ENCODE measurements at regions not wholly inside any gene's neighbourhood (a gene's known extent, or its start where the extent isn't known, plus 50 kb on each side); places are given as distances from the start of the nearest gene placed in this dataset.

- no peak for TF ChIP-seq HNF4A (conservative IDR thresholded peaks at IDR 0.05)
- no peak for TF ChIP-seq NR2F2 (IDR thresholded peaks at IDR 0.05)
- no peak for TF ChIP-seq GABPA (IDR thresholded peaks at IDR 0.05 in 1 of 2, conservative IDR thresholded peaks at IDR 0.05 in 1 of 2)
- no peak for TF ChIP-seq RAD21 (IDR thresholded peaks at IDR 0.05)
- no peak for TF ChIP-seq HNF4G (IDR thresholded peaks at IDR 0.05)
- no peak for TF ChIP-seq FOXA1 (IDR thresholded peaks at IDR 0.05)
- TF ChIP-seq, protein P1, sequence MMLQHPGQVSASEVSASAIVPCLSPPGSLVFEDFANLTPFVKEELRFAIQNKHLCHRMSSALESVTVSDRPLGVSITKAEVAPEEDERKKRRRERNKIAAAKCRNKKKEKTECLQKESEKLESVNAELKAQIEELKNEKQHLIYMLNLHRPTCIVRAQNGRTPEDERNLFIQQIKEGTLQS (IDR thresholded peaks at IDR 0.05): no peak
- TF ChIP-seq, protein P2, sequence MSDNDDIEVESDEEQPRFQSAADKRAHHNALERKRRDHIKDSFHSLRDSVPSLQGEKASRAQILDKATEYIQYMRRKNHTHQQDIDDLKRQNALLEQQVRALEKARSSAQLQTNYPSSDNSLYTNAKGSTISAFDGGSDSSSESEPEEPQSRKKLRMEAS (IDR thresholded peaks at IDR 0.05): no peak
- TF ChIP-seq, protein P3, sequence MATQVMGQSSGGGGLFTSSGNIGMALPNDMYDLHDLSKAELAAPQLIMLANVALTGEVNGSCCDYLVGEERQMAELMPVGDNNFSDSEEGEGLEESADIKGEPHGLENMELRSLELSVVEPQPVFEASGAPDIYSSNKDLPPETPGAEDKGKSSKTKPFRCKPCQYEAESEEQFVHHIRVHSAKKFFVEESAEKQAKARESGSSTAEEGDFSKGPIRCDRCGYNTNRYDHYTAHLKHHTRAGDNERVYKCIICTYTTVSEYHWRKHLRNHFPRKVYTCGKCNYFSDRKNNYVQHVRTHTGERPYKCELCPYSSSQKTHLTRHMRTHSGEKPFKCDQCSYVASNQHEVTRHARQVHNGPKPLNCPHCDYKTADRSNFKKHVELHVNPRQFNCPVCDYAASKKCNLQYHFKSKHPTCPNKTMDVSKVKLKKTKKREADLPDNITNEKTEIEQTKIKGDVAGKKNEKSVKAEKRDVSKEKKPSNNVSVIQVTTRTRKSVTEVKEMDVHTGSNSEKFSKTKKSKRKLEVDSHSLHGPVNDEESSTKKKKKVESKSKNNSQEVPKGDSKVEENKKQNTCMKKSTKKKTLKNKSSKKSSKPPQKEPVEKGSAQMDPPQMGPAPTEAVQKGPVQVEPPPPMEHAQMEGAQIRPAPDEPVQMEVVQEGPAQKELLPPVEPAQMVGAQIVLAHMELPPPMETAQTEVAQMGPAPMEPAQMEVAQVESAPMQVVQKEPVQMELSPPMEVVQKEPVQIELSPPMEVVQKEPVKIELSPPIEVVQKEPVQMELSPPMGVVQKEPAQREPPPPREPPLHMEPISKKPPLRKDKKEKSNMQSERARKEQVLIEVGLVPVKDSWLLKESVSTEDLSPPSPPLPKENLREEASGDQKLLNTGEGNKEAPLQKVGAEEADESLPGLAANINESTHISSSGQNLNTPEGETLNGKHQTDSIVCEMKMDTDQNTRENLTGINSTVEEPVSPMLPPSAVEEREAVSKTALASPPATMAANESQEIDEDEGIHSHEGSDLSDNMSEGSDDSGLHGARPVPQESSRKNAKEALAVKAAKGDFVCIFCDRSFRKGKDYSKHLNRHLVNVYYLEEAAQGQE (IDR thresholded peaks at IDR 0.05): no peak
- TF ChIP-seq, protein P4, sequence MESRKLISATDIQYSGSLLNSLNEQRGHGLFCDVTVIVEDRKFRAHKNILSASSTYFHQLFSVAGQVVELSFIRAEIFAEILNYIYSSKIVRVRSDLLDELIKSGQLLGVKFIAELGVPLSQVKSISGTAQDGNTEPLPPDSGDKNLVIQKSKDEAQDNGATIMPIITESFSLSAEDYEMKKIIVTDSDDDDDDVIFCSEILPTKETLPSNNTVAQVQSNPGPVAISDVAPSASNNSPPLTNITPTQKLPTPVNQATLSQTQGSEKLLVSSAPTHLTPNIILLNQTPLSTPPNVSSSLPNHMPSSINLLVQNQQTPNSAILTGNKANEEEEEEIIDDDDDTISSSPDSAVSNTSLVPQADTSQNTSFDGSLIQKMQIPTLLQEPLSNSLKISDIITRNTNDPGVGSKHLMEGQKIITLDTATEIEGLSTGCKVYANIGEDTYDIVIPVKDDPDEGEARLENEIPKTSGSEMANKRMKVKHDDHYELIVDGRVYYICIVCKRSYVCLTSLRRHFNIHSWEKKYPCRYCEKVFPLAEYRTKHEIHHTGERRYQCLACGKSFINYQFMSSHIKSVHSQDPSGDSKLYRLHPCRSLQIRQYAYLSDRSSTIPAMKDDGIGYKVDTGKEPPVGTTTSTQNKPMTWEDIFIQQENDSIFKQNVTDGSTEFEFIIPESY (IDR thresholded peaks at IDR 0.05): no peak
- TF ChIP-seq, protein P5, sequence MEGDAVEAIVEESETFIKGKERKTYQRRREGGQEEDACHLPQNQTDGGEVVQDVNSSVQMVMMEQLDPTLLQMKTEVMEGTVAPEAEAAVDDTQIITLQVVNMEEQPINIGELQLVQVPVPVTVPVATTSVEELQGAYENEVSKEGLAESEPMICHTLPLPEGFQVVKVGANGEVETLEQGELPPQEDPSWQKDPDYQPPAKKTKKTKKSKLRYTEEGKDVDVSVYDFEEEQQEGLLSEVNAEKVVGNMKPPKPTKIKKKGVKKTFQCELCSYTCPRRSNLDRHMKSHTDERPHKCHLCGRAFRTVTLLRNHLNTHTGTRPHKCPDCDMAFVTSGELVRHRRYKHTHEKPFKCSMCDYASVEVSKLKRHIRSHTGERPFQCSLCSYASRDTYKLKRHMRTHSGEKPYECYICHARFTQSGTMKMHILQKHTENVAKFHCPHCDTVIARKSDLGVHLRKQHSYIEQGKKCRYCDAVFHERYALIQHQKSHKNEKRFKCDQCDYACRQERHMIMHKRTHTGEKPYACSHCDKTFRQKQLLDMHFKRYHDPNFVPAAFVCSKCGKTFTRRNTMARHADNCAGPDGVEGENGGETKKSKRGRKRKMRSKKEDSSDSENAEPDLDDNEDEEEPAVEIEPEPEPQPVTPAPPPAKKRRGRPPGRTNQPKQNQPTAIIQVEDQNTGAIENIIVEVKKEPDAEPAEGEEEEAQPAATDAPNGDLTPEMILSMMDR (IDR thresholded peaks at IDR 0.05; ENCODE audit: low read depth, low read length, missing input control): no peak
- no peak for TF ChIP-seq FOXA2 (IDR thresholded peaks at IDR 0.05)
- no peak for TF ChIP-seq TAF1 (conservative IDR thresholded peaks at IDR 0.05)
- no peak for TF ChIP-seq SP1 (IDR thresholded peaks at IDR 0.05)
- no peak for TF ChIP-seq JUND (IDR thresholded peaks at IDR 0.05)
- Histone ChIP-seq H3K4me3 (ENCODE audit: low read depth in 1 of 3, low read length in 3 of 3) (no peak overlapping the region), H3K9me3 (ENCODE audit: control insufficient read depth in 4 of 4, low read length in 3 of 4) (no peaks in the 10 kb centered on the region), H3K9ac (ENCODE audit: low read depth in 1 of 2, low read length in 2 of 2) (no peak overlapping the region), H3K36me3 (ENCODE audit: control insufficient read depth in 4 of 4, insufficient read depth in 3 of 4, low read depth in 1 of 4, low read length in 3 of 4) (no peaks in the 10 kb centered on the region), H3K27ac (ENCODE audit: low read depth in 1 of 2, low read length in 2 of 2) (no peak overlapping the region), H3K27me3 (ENCODE audit: control insufficient read depth in 4 of 4, insufficient read depth in 4 of 4, low read length in 3 of 4) (no peaks in the 10 kb centered on the region), H3K4me1 (ENCODE audit: control insufficient read depth in 4 of 4, insufficient read depth in 4 of 4, low read length in 3 of 4) (no peaks in the 10 kb centered on the region)
- DNase-seq (ENCODE audit: low spot score): no peak
- 83% methylated on average over 6 of the region's 6 CpGs for WGBS
Measured at GRCh38 chr9:38316166-38316780, 76.2 kb upstream of the ALDH1B1 start.

DNA sequence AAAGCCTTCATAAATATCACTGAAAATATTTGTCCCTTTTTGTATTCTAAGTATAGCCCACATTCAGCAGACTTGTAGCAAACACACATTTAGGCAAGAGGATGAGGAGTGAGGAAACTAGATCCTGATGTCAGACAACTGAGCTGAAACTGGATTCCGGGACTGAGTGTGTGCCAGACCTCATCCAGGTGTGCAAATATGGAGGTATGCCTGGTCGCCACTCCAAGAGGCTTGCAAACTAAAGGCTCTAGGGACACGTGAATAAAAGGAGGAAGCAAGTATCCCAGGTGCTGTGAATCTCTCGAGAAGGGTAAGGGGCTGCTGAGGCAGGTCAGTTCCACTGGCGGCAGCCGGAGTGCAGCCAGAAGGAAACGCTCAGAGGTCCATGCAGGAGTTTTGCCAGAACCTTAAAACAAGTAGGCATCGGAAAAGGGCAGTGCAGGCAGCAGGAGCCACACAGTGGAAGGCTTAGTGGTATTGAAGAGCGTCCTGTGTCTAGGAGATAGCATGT is 77.4 kb upstream of the ALDH1B1 start:
- H3K27ac ChIP-seq (ENCODE audit: low read depth in 1 of 2, low read length in 2 of 2): no peak overlapping the region
- TF ChIP-seq JUND (IDR thresholded peaks at IDR 0.05): no peak
- TF ChIP-seq TAF1 (conservative IDR thresholded peaks at IDR 0.05): no peak
- TF ChIP-seq YY1 (IDR thresholded peaks at IDR 0.05): no peak
- TF ChIP-seq EGR1 (IDR thresholded peaks at IDR 0.05; ENCODE audit: low read depth in 2 of 2): no peak
- TF ChIP-seq RAD21 (IDR thresholded peaks at IDR 0.05): no peak
- no peak for TF ChIP-seq GABPA (IDR thresholded peaks at IDR 0.05 in 1 of 2, conservative IDR thresholded peaks at IDR 0.05 in 1 of 2)
- no peak for TF ChIP-seq HNF4A (conservative IDR thresholded peaks at IDR 0.05)
- TF ChIP-seq, protein P3 (IDR thresholded peaks at IDR 0.05): no peak
- TF ChIP-seq HNF4G (IDR thresholded peaks at IDR 0.05): no peak
- TF ChIP-seq FOXA1 (IDR thresholded peaks at IDR 0.05): no peak
- no peak for TF ChIP-seq RXRA (IDR thresholded peaks at IDR 0.05)
- TF ChIP-seq, protein P1 (IDR thresholded peaks at IDR 0.05): no peak
- TF ChIP-seq, protein P2 (IDR thresholded peaks at IDR 0.05): no peak
- TF ChIP-seq SP1 (IDR thresholded peaks at IDR 0.05): no peak
- H3K36me3 ChIP-seq (ENCODE audit: control insufficient read depth in 4 of 4, insufficient read depth in 3 of 4, low read depth in 1 of 4, low read length in 3 of 4): no peaks in the 10 kb centered on the region
- peaks cover 0 to 5% (median 0%) of the 10 kb centered on the region in 4 donors for H3K27me3 ChIP-seq (ENCODE audit: control insufficient read depth in 4 of 4, insufficient read depth in 4 of 4, low read length in 3 of 4)
- no peak overlapping the region for H3K9ac ChIP-seq (ENCODE audit: low read depth in 1 of 2, low read length in 2 of 2)
- H3K4me3 ChIP-seq (ENCODE audit: low read depth in 1 of 3, low read length in 3 of 3): no peak overlapping the region
- no peaks in the 10 kb centered on the region for H3K9me3 ChIP-seq (ENCODE audit: control insufficient read depth in 4 of 4, low read length in 3 of 4)
- no peak for DNase-seq (ENCODE audit: low spot score)
- no peaks in the 10 kb centered on the region for H3K4me1 ChIP-seq (ENCODE audit: control insufficient read depth in 4 of 4, insufficient read depth in 4 of 4, low read length in 3 of 4)
- WGBS: 86% methylated on average over 9 of the region's 9 CpGs

All from liver (tissue), 8 donors.